Large intestine (tissue), 3 donors: ENCODE measurements at regions not wholly inside any gene's neighbourhood (a gene's known extent, or its start where the extent isn't known, plus 50 kb on each side); places are given as distances from the start of the nearest gene placed in this dataset.

Source experiments
- DNase-seq, 2 donors: peaks; one replicate each; pipeline versions ENCODE4 v3.0.0 to v3.0.0-alpha.2; 2013
- H3K27ac ChIP-seq: one replicate; pipeline ENCODE4 v1.5.1; 2013; ENCODE audit warnings: low read length
- H3K27me3 ChIP-seq: 2 replicates; pipeline ENCODE4 v1.6.1; 2013; ENCODE audit warnings: low read length; ENCODE audit not compliant: control insufficient read depth, insufficient read depth
- H3K36me3 ChIP-seq: 2 replicates; pipeline ENCODE4 v1.6.1; 2013; ENCODE audit warnings: low read length; ENCODE audit not compliant: control insufficient read depth, insufficient read depth
- H3K4me1 ChIP-seq: one replicate; pipeline ENCODE4 v1.6.1; 2013; ENCODE audit warnings: low read length; ENCODE audit not compliant: control insufficient read depth, insufficient read depth
- H3K4me3 ChIP-seq: one replicate; pipeline ENCODE4 v1.5.1; 2013; ENCODE audit warnings: low read length
- H3K9me3 ChIP-seq: one replicate; pipeline ENCODE4 v1.6.1; 2013; ENCODE audit warnings: mild to moderate bottlenecking, low read depth, low read length, moderate library complexity; ENCODE audit not compliant: control insufficient read depth
- WGBS: methylation state at CpG from one replicate; pipeline ENCODE4 v1.1.5; 2013; ENCODE audit warnings: low lambda C conversion rate; ENCODE audit not compliant: insufficient coverage; 5-methylcytosine and 5-hydroxymethylcytosine counted together

- Histone ChIP-seq H3K27me3 (no peaks in the 10 kb centered on the region), H3K9me3 (no peaks in the 10 kb centered on the region), H3K36me3 (no peaks in the 10 kb centered on the region), H3K27ac (no peak overlapping the region), H3K4me3 (no peak overlapping the region), H3K4me1 (peaks cover 7% of the 10 kb centered on the region)
- no peak for DNase-seq
- no CpG with 5 or more reads among the region's 18 CpGs for WGBS
Observed at GRCh38 chr4:3364634-3365314, 72.0 kb downstream of the RGS12 start.

GRCh38 chr4:3365326-3365725, 72.5 kb downstream of the RGS12 start:
- Histone ChIP-seq H3K36me3 (no peaks in the 10 kb centered on the region), H3K4me1 (peaks cover 11% of the 10 kb centered on the region), H3K27ac (no peak overlapping the region), H3K4me3 (no peak overlapping the region), H3K27me3 (no peaks in the 10 kb centered on the region), H3K9me3 (no peaks in the 10 kb centered on the region)
- DNase-seq: no peak
- WGBS: 100% methylated on average over 4 of the region's 11 CpGs

GRCh38 chr4:3365871-3366842, 73.3 kb downstream of the RGS12 start:
- no peaks in the 10 kb centered on the region for H3K9me3 ChIP-seq
- WGBS: 100% methylated on average over 2 of the region's 30 CpGs
- peaks cover 11% of the 10 kb centered on the region for H3K4me1 ChIP-seq
- H3K27me3 ChIP-seq: no peaks in the 10 kb centered on the region
- H3K36me3 ChIP-seq: no peaks in the 10 kb centered on the region
- no peak overlapping the region for H3K4me3 ChIP-seq
- H3K27ac ChIP-seq: no peak overlapping the region
- DNase-seq: no peak

DNA sequence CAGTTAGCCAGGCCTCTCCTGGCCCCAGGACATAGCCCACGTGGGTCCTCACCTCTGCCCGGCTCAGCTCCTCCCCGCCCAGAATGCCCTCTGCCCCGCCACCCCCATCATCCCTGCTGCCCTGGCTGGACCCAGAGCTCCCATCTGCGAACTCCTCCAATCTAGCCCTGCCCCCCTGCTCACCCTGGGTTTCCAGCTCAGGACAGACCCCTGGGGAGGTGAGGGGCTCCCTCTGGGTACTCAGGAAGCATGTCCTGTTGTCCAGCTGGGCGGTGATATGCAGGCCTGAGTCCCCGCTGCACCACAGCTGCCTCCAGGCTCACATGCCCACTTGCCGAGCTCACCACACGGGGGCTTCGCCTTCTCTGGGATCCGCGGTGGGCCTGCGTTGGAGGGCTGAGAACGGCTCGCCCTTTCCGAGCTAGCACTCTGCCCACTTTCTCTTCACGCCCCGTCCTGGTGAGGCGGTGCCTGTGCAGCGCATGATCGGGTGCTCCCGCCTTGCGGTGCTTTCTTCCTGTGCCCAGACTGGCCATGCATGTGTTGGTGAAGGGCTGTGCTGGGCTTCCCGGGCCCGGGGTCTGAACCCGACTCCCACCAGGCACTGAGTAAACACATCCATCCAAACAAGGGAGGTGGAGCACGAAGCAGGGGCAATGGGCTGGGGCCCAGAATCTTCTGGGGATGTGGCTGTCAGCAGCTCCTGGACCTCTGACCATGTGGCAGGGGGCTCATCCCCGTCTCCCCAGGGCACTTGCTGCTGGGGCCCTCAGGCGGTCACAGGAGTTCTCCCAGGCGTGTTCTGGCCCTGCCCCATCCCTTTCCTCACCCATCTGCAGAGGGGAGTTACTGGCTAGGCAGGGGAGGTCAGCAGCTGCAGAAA, 74.3 kb downstream of the RGS12 start:
- no peak overlapping the region for H3K27ac ChIP-seq
- WGBS: no CpG with 5 or more reads among the region's 30 CpGs
- no peaks in the 10 kb centered on the region for H3K27me3 ChIP-seq
- peaks cover 11% of the 10 kb centered on the region for H3K4me1 ChIP-seq
- H3K36me3 ChIP-seq: no peaks in the 10 kb centered on the region
- peak in 1 of 2 donors; percentile 18 for DNase-seq
- no peak overlapping the region for H3K4me3 ChIP-seq
- H3K9me3 ChIP-seq: no peaks in the 10 kb centered on the region

GRCh38 chr4:3367866-3368265, 73.9 kb upstream of the HGFAC start:
- Histone ChIP-seq H3K27ac (no peak overlapping the region), H3K36me3 (no peaks in the 10 kb centered on the region), H3K27me3 (no peaks in the 10 kb centered on the region), H3K9me3 (no peaks in the 10 kb centered on the region), H3K4me3 (no peak overlapping the region), H3K4me1 (peaks cover 11% of the 10 kb centered on the region)
- DNase-seq: no peak
- no CpG with 5 or more reads among the region's 12 CpGs for WGBS

DNA sequence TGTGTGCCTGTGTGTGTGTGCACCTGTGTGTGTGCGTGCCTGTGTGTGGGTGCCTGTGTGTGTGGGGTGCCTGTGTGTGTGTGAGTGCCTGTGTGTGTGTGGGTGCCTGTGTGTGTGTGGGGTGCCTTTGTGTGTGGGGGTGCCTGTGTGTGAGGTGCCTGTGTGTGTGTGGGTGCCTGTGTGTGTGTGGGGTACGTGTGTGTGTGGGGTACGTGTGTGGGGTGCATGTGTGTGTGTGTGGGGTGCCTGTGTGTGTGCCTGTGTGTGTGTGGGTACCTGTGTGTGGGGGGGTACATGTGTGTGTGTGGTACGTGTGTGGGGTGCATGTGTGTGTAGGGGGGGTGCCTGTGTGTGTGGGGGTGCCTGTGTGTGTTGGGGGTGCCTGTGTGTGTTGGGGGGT, 73.4 kb upstream of the HGFAC start:
- Histone ChIP-seq H3K4me3 (no peak overlapping the region), H3K36me3 (no peaks in the 10 kb centered on the region), H3K9me3 (no peaks in the 10 kb centered on the region), H3K27ac (no peak overlapping the region), H3K4me1 (peaks cover 11% of the 10 kb centered on the region), H3K27me3 (no peaks in the 10 kb centered on the region)
- DNase-seq: no peak
- no CpG with 5 or more reads among the region's 4 CpGs for WGBS

- peaks cover 11% of the 10 kb centered on the region for H3K4me1 ChIP-seq
- no peaks in the 10 kb centered on the region for H3K9me3 ChIP-seq
- H3K27me3 ChIP-seq: no peaks in the 10 kb centered on the region
- no CpG with 5 or more reads among the region's 20 CpGs for WGBS
- H3K36me3 ChIP-seq: no peaks in the 10 kb centered on the region
- H3K4me3 ChIP-seq: no peak overlapping the region
- H3K27ac ChIP-seq: no peak overlapping the region
- no peak for DNase-seq
Observed at GRCh38 chr4:3368841-3369760, 72.7 kb upstream of the HGFAC start.

GRCh38 chr4:3369781-3370674, 71.7 kb upstream of the HGFAC start:
- peak overlapping the region; percentile 18 for H3K4me3 ChIP-seq
- H3K9me3 ChIP-seq: no peaks in the 10 kb centered on the region
- H3K27me3 ChIP-seq: no peaks in the 10 kb centered on the region
- WGBS: 50% methylated on average over 2 of the region's 33 CpGs
- no peak overlapping the region for H3K27ac ChIP-seq
- peaks cover 11% of the 10 kb centered on the region for H3K4me1 ChIP-seq
- H3K36me3 ChIP-seq: no peaks in the 10 kb centered on the region
- DNase-seq: peak in 1 of 2 donors; percentile 27
